Activated naive CD4-positive, alpha-beta T cell treated with anti-CD3 and anti-CD28 coated beads for 36 hours (primary cell): ENCODE measurements at regions not wholly inside any gene's neighbourhood (a gene's known extent, or its start where the extent isn't known, plus 50 kb on each side); places are given as distances from the start of the nearest gene placed in this dataset.

ENCODE experiments used
- CTCF ChIA-PET: fragments of 350-600 bp; sonication (Branson Sonifier 250); formaldehyde crosslinking; loops from one replicate; lab custom pipeline; 2021; ENCODE audit warnings: antibody characterized with exemption; lab: Charles Lee
- DNase-seq: peaks from one replicate; pipeline ENCODE4 v3.0.0-alpha.2; 2020
- H3K27ac Mint-ChIP-seq: one replicate; pipeline ENCODE4 v1.8.0; 2021; ENCODE audit warnings: mild to moderate bottlenecking, mixed read lengths
- H3K27me3 Mint-ChIP-seq: one replicate; pipeline ENCODE4 v1.8.0; 2021; ENCODE audit warnings: low read depth, mixed read lengths
- H3K36me3 Mint-ChIP-seq: one replicate; pipeline ENCODE4 v1.8.0; 2021; ENCODE audit warnings: low read depth, mixed read lengths
- H3K4me1 Mint-ChIP-seq: one replicate; pipeline ENCODE4 v1.8.0; 2021; ENCODE audit warnings: low read depth, mixed read lengths
- H3K4me3 Mint-ChIP-seq: one replicate; pipeline ENCODE4 v1.8.0; 2021; ENCODE audit warnings: mild to moderate bottlenecking, moderate library complexity, mixed read lengths
- H3K9me3 Mint-ChIP-seq: one replicate; pipeline ENCODE4 v1.8.0; 2021; ENCODE audit warnings: mixed read lengths
- intact Hi-C: fragments of 100-400 bp; cut with micrococcal nuclease; formaldehyde crosslinking; loops from one replicate; pipeline ENCODE4 v1.15.1; 2023

DNA sequence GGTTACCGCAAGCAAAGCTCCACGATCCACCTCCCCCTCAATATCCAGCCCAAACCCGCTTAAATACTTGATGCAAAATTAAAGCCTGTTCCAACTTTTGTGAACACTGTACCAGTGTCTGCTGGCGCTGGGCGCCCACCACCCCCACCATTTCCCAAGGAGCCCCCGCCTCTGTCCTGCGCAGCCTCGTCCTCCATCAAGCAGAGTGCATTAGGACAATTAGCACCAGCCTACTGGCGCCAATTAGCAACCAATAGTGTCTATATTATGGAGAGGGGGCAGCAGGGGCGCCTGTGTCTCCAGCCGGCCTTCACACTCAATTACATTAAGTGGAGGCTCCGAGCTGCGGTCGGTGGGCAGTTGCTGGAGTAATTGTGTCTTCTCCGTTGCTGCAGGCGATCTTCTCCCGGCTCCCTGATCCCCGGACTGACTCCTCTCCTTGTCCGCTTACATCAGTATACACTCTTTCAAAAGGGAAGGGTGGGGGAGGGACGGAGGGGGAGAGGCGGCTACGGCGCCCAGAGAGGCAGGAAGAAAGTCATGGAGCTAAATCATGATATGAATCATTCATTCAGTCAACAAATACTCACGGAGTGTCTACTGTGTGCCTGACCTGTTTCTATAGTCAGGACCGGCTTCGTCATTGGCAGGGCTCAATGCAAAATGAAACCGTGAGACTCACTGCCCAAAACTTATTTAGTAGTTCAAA, 707.3 kb downstream of the MED13L start:
- Mint-ChIP-seq H3K9me3 (peaks cover 5% of the 10 kb centered on the region), H3K36me3 (no peaks in the 10 kb centered on the region), H3K27ac (no peak overlapping the region), H3K4me3 (no peak overlapping the region), H3K4me1 (no peaks in the 10 kb centered on the region), H3K27me3 (no peaks in the 10 kb centered on the region)
- DNase-seq, result no peak
- intact Hi-C loops, result no loop called here
- CTCF ChIA-PET, result interaction anchor here (0.6 kb wide), 1 partner anchor 983 kb away, joined by 3 read pairs; no protein-coding TSS in a partner anchor

DNA sequence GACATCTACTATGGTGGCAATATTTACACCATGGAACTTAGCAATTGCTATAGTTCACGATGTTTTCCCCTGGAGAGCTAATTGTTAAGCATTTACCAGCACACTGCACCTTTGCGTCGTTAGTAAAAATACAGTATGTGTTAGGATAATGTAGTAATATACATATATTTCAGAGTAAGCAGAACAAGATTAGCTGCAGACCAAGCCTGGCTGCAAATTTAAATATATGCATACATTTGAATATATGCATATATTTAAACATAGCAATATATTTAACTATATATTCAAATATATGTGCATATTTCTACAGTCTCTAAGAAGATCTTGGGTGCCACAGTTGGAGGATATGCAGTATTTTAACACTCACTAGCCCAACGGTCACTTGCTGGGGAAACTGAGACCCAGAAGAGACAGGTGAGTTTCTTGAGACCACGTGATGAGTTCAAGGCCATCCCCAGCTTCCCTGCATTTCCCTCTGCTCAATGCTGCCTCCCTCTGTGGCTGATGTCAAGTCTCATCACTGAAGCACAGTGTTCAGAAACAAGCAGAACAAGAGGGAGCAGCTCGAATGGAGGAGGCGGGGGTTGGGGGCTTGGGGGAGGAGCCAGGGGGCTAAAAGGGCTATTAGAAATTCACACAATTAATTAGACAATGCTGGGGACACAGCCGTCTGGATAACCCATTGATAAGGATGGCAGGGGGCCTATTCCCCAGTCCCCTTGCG, 708.0 kb downstream of the MED13L start:
- H3K27ac Mint-ChIP-seq, result no peak overlapping the region
- H3K27me3 Mint-ChIP-seq, result no peaks in the 10 kb centered on the region
- CTCF ChIA-PET, result interaction anchor here (0.6 kb wide), 1 partner anchor 983 kb away, joined by 3 read pairs; no protein-coding TSS in a partner anchor
- peaks cover 5% of the 10 kb centered on the region for H3K9me3 Mint-ChIP-seq
- H3K36me3 Mint-ChIP-seq, result no peaks in the 10 kb centered on the region
- intact Hi-C loops, result no loop called here
- H3K4me1 Mint-ChIP-seq, result no peaks in the 10 kb centered on the region
- H3K4me3 Mint-ChIP-seq, result no peak overlapping the region
- no peak for DNase-seq

- Mint-ChIP-seq H3K36me3 (no peaks in the 10 kb centered on the region), H3K27ac (no peak overlapping the region), H3K9me3 (no peaks in the 10 kb centered on the region), H3K4me1 (no peaks in the 10 kb centered on the region), H3K4me3 (no peak overlapping the region), H3K27me3 (no peaks in the 10 kb centered on the region)
- CTCF ChIA-PET, result no interaction called here
- no peak for DNase-seq
- intact Hi-C loops, result no loop called here
Measured at GRCh38 chr12:115558281-115558680, 719.2 kb downstream of the MED13L start.

DNA sequence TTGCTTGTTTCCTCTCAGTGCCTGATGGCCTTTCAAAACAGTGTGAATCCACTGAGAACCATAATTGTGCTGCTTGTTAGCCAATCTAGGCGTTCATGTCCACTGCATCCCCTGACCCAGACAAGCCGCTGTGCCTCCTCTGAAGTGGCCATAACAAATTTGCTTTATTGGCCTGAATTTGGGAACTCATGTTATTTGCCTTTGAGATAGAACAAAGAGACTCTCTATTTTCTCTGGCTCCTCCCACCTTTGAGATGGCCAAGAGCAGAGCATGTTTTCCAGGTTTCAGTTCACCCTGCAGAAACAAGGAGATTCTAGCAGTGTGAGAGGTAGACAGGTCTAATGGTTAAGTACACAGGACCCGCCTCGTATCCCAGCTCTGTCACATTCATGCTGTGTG, 723.9 kb downstream of the MED13L start:
- no peaks in the 10 kb centered on the region for H3K4me1 Mint-ChIP-seq
- H3K27ac Mint-ChIP-seq, result no peak overlapping the region
- intact Hi-C loops, result no loop called here
- H3K27me3 Mint-ChIP-seq, result no peaks in the 10 kb centered on the region
- DNase-seq, result no peak
- CTCF ChIA-PET, result no interaction called here
- no peaks in the 10 kb centered on the region for H3K9me3 Mint-ChIP-seq
- H3K4me3 Mint-ChIP-seq, result no peak overlapping the region
- H3K36me3 Mint-ChIP-seq, result no peaks in the 10 kb centered on the region

- H3K36me3 Mint-ChIP-seq, result no peaks in the 10 kb centered on the region
- H3K9me3 Mint-ChIP-seq, result peaks cover 15% of the 10 kb centered on the region
- peaks cover 2% of the 10 kb centered on the region for H3K27me3 Mint-ChIP-seq
- DNase-seq, result no peak
- no peak overlapping the region for H3K27ac Mint-ChIP-seq
- intact Hi-C loops, result no loop called here
- CTCF ChIA-PET, result no interaction called here
- H3K4me1 Mint-ChIP-seq, result no peaks in the 10 kb centered on the region
- H3K4me3 Mint-ChIP-seq, result no peak overlapping the region
Measured at GRCh38 chr12:115543269-115543668, 734.2 kb downstream of the MED13L start.

DNA sequence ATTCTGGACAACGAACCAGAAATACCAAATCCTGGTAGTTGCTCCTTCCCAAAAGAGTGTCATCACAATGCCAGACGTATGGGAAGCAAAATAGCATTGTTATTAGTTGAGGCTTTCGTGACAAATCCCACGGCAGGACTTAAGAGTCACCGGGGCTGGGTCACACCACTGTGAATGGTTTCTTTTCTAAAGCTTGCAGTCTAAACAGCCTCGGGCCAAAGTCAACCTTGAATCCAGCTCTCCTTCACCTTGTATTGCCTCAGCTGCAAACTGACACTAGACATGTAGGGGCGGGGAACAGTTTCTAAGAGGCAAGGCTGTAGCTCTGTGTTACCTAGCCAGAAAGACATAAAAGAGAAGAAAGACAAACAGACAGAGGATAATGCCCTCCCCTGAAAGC, 734.8 kb downstream of the MED13L start:
- Mint-ChIP-seq H3K36me3 (no peaks in the 10 kb centered on the region), H3K27ac (no peak overlapping the region), H3K27me3 (peaks cover 2% of the 10 kb centered on the region), H3K9me3 (peaks cover 15% of the 10 kb centered on the region), H3K4me1 (no peaks in the 10 kb centered on the region), H3K4me3 (no peak overlapping the region)
- intact Hi-C loops, result no loop called here
- no peak for DNase-seq
- CTCF ChIA-PET, result no interaction called here

GRCh38 chr12:115541891-115542421, 735.5 kb downstream of the MED13L start:
- CTCF ChIA-PET, result no interaction called here
- peaks cover 2% of the 10 kb centered on the region for H3K27me3 Mint-ChIP-seq
- H3K4me1 Mint-ChIP-seq, result no peaks in the 10 kb centered on the region
- H3K36me3 Mint-ChIP-seq, result no peaks in the 10 kb centered on the region
- peaks cover 14% of the 10 kb centered on the region for H3K9me3 Mint-ChIP-seq
- no peak overlapping the region for H3K4me3 Mint-ChIP-seq
- no peak for DNase-seq
- intact Hi-C loops, result no loop called here
- no peak overlapping the region for H3K27ac Mint-ChIP-seq

- no peaks in the 10 kb centered on the region for H3K4me1 Mint-ChIP-seq
- DNase-seq, result no peak
- no peak overlapping the region for H3K4me3 Mint-ChIP-seq
- no peak overlapping the region for H3K27ac Mint-ChIP-seq
- CTCF ChIA-PET, result no interaction called here
- H3K27me3 Mint-ChIP-seq, result peaks cover under 1% of the 10 kb centered on the region
- no peaks in the 10 kb centered on the region for H3K36me3 Mint-ChIP-seq
- intact Hi-C loops, result no loop called here
- H3K9me3 Mint-ChIP-seq, result peaks cover 5% of the 10 kb centered on the region
Measured at GRCh38 chr12:115528466-115528865, 749.0 kb downstream of the MED13L start.

DNA sequence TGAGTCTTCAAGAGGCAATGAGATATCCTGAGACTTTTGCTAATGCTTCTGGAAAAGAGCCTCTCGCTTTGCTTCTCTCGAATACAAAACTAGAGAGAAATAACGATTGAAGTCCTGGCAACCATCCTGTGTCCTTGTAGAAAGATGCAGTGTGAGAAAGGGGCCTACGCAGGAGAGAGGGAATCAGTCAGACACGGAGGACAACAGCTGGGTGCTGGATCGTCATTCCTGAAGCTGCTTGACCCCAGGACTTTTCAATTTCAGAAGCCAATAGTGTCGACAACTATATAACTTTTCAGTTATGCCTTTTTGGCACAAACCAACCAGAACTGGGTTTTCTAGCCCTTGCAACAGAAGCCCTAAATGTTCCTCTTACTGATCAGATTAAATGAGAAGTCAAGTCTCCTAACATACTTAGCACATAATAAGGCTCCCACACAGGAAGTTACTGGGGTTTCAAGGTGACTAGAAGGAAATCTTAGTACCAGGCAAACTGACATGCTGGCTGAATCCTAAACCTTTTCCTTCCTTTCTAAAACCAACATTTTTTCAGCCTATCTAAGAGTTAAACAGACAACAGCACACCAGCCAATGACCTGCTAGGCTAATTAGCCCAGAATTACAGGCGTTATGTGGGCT, 755.6 kb downstream of the MED13L start:
- no peaks in the 10 kb centered on the region for H3K4me1 Mint-ChIP-seq
- H3K36me3 Mint-ChIP-seq, result no peaks in the 10 kb centered on the region

GRCh38 chr12:115519887-115520286, 757.6 kb downstream of the MED13L start:
- no peak for DNase-seq
- Mint-ChIP-seq H3K27ac (no peak overlapping the region), H3K36me3 (no peaks in the 10 kb centered on the region), H3K4me3 (no peak overlapping the region), H3K27me3 (peaks cover 3% of the 10 kb centered on the region), H3K4me1 (no peaks in the 10 kb centered on the region), H3K9me3 (peaks cover 5% of the 10 kb centered on the region)
- intact Hi-C loops, result no loop called here
- CTCF ChIA-PET, result no interaction called here

More for the DNA sequence above, 755.6 kb downstream of the MED13L start:
- intact Hi-C loops, result no loop called here
- no peak for DNase-seq
- CTCF ChIA-PET, result no interaction called here
- Mint-ChIP-seq H3K27me3 (peaks cover 3% of the 10 kb centered on the region), H3K9me3 (peaks cover 3% of the 10 kb centered on the region), H3K4me3 (no peak overlapping the region), H3K27ac (no peak overlapping the region)

DNA sequence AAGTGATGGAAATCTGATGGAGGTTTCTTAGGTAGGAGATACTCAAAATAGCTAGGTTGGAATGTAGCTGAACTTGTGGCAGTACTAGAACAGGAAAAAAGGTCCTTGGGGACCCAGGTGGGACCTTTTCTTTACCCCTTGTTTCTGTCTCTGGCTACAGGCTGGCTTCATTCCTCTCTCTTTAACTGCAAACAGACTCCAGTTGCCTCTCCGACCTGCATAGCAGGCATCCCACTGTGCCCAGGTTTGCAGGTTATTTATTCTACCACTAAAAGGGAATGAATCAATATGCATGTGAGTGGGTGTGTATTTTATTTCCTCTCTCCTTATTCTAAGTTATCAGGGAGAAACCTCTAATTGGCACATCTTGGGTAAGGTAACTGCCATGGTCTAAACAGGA, 758.1 kb downstream of the MED13L start:
- Mint-ChIP-seq H3K4me1 (no peaks in the 10 kb centered on the region), H3K36me3 (no peaks in the 10 kb centered on the region), H3K27ac (no peak overlapping the region), H3K27me3 (peaks cover 3% of the 10 kb centered on the region), H3K9me3 (peaks cover 7% of the 10 kb centered on the region), H3K4me3 (no peak overlapping the region)
- CTCF ChIA-PET, result no interaction called here
- intact Hi-C loops, result no loop called here
- DNase-seq, result no peak

DNA sequence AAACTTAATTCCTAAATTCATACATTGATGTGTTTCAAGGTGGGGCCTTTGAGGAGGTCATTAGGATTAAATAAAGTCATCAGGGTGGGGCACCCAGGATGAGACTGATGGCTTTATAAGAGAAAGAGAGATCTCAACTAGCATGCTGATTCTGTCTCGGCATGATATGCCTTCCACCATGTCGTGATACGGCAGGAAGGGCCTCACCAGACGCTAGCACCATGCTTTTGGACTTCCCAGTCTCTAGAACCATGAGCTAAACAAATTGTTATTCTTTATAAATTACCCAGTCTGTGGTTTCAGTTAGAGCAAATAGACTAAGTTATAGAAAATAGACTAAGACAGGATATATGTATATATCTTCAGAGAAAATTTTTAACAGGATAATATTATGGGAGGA, 759.6 kb downstream of the MED13L start:
- intact Hi-C loops, result no loop called here
- Mint-ChIP-seq H3K4me1 (no peaks in the 10 kb centered on the region), H3K4me3 (no peak overlapping the region), H3K9me3 (peaks cover 13% of the 10 kb centered on the region), H3K27me3 (peaks cover 3% of the 10 kb centered on the region), H3K36me3 (no peaks in the 10 kb centered on the region), H3K27ac (no peak overlapping the region)
- CTCF ChIA-PET, result no interaction called here
- no peak for DNase-seq
